NT2/D1 (cell line): ENCODE measurements at regions not wholly inside any gene's neighbourhood (a gene's known extent, or its start where the extent isn't known, plus 50 kb on each side); places are given as distances from the start of the nearest gene placed in this dataset.

Experiments used
- DNase-seq: peaks from one replicate; pipeline ENCODE4 v3.0.0-alpha.2; 2011; ENCODE audit warnings: low read depth, low spot score
- H3K27me3 ChIP-seq: 2 replicates; pipeline ENCODE4 v1.6.0; 2011; ENCODE audit warnings: mild to moderate bottlenecking; ENCODE audit not compliant: insufficient read length, insufficient read depth
- H3K36me3 ChIP-seq: 2 replicates; pipeline ENCODE4 v1.6.1; 2011; ENCODE audit warnings: mild to moderate bottlenecking, low read length, mixed read lengths; ENCODE audit not compliant: insufficient read depth, insufficient read length
- H3K4me1 ChIP-seq: 2 replicates; pipeline ENCODE4 v1.5.1; 2011; ENCODE audit not compliant: insufficient read depth, insufficient read length
- H3K4me3 ChIP-seq: 2 replicates; pipeline ENCODE4 v1.5.1; 2011; ENCODE audit warnings: low read depth; ENCODE audit not compliant: insufficient read length
- H3K9ac ChIP-seq: 2 replicates; pipeline ENCODE4 v1.6.0; 2011; ENCODE audit warnings: low read depth; ENCODE audit not compliant: insufficient read length
- H3K9me3 ChIP-seq: 2 replicates; pipeline ENCODE4 v1.5.1; 2011; ENCODE audit warnings: mild to moderate bottlenecking, low read length; ENCODE audit not compliant: insufficient read depth
- SUZ12 ChIP-seq: IDR thresholded peaks from 2 replicates; pipeline ENCODE4 v1.6.1; 2011; ENCODE audit not compliant: insufficient read length, insufficient read depth; ENCODE audit errors: extremely low read depth
- YY1 ChIP-seq: IDR thresholded peaks from 2 replicates; pipeline ENCODE4 v1.6.1; 2011; ENCODE audit not compliant: insufficient read length, insufficient read depth
- ZNF274 ChIP-seq: IDR thresholded peaks from 2 replicates; pipeline ENCODE4 v1.6.1; 2011; ENCODE audit warnings: mild to moderate bottlenecking, low read depth, low read length

DNA sequence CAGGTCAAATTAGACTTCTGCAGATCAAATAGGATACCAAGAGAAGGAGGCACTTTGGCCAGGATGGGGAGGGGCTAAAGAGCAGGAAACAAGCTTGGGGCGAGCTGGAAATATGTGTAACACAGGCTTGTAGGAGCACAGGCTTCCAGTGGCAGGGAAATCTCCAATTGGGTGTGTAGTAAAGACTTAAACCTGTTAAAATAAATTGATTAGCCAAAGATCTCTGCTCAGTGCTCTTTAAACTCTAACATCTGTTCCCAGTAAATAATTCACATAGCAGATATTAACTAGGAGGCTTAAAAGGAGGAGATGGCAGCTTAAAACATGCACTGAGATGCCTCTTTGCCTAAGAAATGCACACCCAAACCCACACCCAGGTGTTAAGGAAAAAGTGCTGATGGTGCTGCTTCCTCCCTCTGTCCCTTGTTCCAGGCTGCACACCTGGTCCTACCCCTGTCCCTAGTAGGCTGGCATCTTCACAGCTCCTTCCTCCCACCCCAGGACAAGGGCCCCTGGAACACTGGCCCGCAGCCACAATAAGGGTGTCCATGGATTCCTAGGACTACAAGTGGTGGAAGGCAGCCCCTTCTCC lies 93.5 kb upstream of the MLN start:
- H3K36me3 ChIP-seq = no peaks in the 10 kb centered on the region
- H3K9ac ChIP-seq = no peak overlapping the region
- H3K27me3 ChIP-seq = no peaks in the 10 kb centered on the region
- H3K9me3 ChIP-seq = no peaks in the 10 kb centered on the region
- no peak overlapping the region for H3K4me3 ChIP-seq
- no peaks in the 10 kb centered on the region for H3K4me1 ChIP-seq
- DNase-seq = no peak
- TF ChIP-seq SUZ12 = no peak
- no peak for TF ChIP-seq ZNF274
- no peak for TF ChIP-seq YY1

DNA sequence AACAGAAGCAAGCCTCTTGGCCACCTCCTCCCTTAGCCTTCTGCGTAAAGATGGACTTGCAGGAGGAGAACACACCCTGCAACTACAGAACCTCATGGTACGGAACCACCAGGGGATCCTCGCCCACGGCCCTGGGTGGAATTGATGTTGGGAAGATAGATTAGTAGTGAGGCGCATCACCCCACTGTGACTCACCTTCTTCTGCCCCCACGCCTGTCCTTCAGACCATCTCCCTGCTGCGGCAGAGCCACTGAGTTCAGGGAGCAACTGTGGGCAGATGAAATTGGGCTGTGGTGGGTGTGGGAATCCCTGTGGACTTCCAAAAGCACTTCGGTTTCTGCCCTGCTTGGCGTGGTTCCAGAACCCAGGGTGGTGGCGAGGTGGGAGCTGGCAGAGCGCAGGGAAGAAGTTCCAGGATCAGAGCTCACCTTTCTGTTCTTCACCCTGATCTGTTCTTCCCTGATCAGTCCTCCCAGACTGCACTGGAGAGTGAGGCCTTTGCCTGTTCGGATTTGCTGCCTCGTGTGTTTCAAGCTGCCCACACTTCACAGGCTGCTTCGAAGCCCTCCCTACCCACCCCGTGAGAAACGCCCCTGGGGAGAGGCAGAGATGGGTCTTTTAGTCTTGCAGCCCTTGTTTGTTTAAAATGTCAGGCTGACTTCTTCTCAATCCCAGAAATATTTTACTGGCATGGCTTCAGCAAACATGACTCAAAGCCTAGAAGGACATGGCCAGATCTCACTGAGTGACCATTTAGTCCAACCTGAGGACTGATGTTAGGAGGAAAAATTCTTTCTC lies 92.8 kb upstream of the MLN start:
- Histone ChIP-seq H3K36me3 (no peaks in the 10 kb centered on the region), H3K27me3 (no peaks in the 10 kb centered on the region), H3K4me1 (no peaks in the 10 kb centered on the region), H3K9me3 (no peaks in the 10 kb centered on the region), H3K4me3 (no peak overlapping the region), H3K9ac (no peak overlapping the region)
- TF ChIP-seq SUZ12 = no peak
- no peak for TF ChIP-seq YY1
- TF ChIP-seq ZNF274 = no peak
- no peak for DNase-seq

DNA sequence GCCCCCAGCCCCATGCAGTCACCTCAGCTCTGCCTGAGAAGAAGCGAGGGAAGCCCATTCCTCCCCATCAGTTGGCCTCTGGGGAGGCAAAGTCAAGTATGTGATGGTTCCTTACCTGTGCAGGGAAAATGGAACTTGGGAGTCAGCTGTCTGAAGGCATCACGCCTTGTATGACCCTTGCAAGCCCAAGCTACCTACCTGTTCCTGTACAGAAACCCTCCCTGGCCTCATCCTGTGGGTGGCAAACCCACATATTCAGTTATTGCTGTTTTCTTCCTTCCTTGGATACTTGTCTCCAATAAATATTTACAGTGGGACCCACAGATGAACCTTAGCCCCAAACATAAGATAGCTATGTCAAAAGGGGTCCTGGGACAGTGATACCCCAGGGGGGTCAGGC lies 92.2 kb upstream of the MLN start:
- H3K36me3 ChIP-seq = no peaks in the 10 kb centered on the region
- H3K9me3 ChIP-seq = no peaks in the 10 kb centered on the region
- no peaks in the 10 kb centered on the region for H3K27me3 ChIP-seq
- DNase-seq = no peak
- H3K4me3 ChIP-seq = no peak overlapping the region
- no peak overlapping the region for H3K9ac ChIP-seq
- H3K4me1 ChIP-seq = no peaks in the 10 kb centered on the region
- no peak for TF ChIP-seq YY1
- TF ChIP-seq SUZ12 = no peak
- no peak for TF ChIP-seq ZNF274

DNA sequence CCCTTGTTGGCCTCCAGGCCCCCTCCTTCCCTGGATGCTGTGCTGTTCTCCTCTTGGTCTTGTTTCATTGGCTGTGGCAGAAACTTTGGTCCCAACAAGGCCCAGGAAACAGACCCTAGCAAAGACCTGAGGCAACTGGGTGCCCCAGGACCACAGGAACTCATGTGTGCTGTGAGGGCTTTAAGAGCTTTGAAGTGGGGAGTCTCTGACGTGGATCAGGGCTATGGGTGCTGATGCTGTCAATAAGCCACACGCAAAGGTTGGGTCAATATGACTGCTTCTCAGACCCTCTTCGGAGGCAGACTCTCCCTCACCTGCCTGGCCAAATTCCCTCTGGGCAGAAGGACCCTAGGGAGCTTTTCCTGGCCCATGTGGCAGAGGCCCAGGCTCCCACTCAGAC lies 91.5 kb upstream of the MLN start:
- no peak for TF ChIP-seq YY1
- TF ChIP-seq ZNF274 = no peak
- no peak for TF ChIP-seq SUZ12
- no peaks in the 10 kb centered on the region for H3K27me3 ChIP-seq
- H3K9ac ChIP-seq = no peak overlapping the region
- no peaks in the 10 kb centered on the region for H3K9me3 ChIP-seq
- no peaks in the 10 kb centered on the region for H3K4me1 ChIP-seq
- H3K36me3 ChIP-seq = no peaks in the 10 kb centered on the region
- no peak overlapping the region for H3K4me3 ChIP-seq
- no peak for DNase-seq

DNA sequence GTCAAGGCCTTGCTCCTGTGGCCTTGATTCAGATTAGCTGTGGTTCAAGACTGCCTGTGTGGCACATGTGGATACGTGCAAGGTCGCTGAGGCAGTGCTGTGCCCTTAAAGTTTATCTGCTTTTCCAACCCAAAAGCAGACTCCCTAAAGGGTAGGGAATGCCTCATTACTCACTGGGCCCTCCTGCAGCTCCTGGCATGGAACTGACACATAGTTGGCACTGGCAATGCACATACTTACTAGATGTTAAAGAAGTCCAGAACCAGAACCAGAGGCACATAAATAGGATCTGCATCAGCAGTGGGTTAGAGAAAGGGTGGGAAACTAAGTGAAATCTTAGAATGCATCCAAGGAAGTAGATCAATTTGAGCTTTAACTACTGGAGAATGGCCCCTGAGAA lies 90.6 kb upstream of the MLN start:
- Histone ChIP-seq H3K9ac (no peak overlapping the region), H3K36me3 (no peaks in the 10 kb centered on the region), H3K4me1 (no peaks in the 10 kb centered on the region), H3K9me3 (no peaks in the 10 kb centered on the region), H3K4me3 (no peak overlapping the region), H3K27me3 (no peaks in the 10 kb centered on the region)
- TF ChIP-seq ZNF274 (no peak), SUZ12 (no peak), YY1 (no peak)
- DNase-seq = no peak

DNA sequence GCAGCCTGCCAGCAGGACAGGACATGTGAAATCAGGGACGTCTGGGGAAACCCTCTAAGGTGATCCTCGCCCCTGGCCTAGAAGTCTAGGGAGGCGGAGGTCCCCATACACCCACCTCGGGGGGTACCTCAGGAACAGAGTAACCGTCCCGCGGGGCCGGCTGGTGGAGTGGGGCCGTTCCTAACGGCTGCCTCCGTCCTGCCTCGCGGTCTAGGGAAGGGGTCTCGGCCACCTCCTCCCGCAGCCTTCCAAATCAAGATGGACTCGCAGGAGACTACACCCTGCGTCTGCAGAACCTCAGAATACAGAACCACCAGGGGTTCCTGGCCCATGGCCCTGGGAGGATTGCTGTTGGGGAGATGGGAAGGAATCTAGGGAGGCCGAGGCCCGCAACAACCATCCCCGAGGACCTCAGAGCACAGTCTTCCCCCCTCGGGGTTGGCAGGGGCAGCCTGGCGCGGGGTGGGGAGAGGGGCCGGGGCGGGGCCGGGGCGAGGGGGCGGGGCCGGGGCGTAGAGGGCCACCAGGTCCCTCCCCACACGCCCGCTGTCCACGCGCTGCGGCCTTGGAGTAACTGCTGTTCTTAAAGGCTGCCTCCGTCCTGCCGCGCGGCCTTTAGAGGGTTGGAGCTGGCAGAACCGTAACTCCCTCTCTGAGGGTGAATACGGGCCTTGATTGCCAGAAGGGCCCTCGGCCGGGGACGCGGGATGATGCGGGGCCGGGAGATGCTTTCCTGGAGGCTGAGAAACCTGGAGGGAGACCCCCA lies 89.0 kb upstream of the MLN start:
- no peak overlapping the region for H3K4me3 ChIP-seq
- no peaks in the 10 kb centered on the region for H3K27me3 ChIP-seq

More for the DNA sequence above, 89.0 kb upstream of the MLN start:
- no peak for TF ChIP-seq ZNF274
- no peak for TF ChIP-seq SUZ12
- TF ChIP-seq YY1 = no peak
- DNase-seq = no peak
- Histone ChIP-seq H3K9ac (no peak overlapping the region), H3K9me3 (no peaks in the 10 kb centered on the region), H3K4me1 (no peaks in the 10 kb centered on the region), H3K36me3 (no peaks in the 10 kb centered on the region)
